RWPE1 (cell line): ENCODE measurements at regions not wholly inside any gene's neighbourhood (a gene's known extent, or its start where the extent isn't known, plus 50 kb on each side); places are given as distances from the start of the nearest gene placed in this dataset.

Source experiments
- CTCF ChIA-PET: fragments of 350-600 bp; sonication (Branson Sonifier 250); formaldehyde crosslinking; extraction: SDS; loops from one replicate; lab custom pipeline; 2021; lab: Yijun Ruan, JAX
- POLR2A ChIA-PET: fragments of 400-600 bp; formaldehyde crosslinking; extraction: SDS; loops from one replicate; lab custom pipeline; 2020; ENCODE audit warnings: antibody characterized with exemption; ENCODE audit not compliant: low non-redundant PET; lab: Yijun Ruan, JAX
- DNase-seq: peaks from one replicate; pipeline ENCODE4 v3.0.0; 2012; ENCODE audit warnings: low spot score
- H3K27ac ChIP-seq: fragments of 450-650 bp; 2 replicates; pipeline ENCODE4 v1.5.1; 2017
- CTCF ChIP-seq: fragments of 450-650 bp; conservative IDR thresholded peaks from 2 replicates; pipeline ENCODE4 v1.5.1; 2017; ENCODE audit warnings: low read depth, mild to moderate bottlenecking

- CTCF ChIA-PET: interaction anchor here (0.5 kb wide), 1 partner anchor 111 kb away, joined by 3 read pairs; no protein-coding TSS in a partner anchor
- POLR2A ChIA-PET: no interaction called here
- H3K27ac ChIP-seq: no peak overlapping the region
- no peak for DNase-seq
- TF ChIP-seq CTCF: no peak
Observed at GRCh38 chr1:2962541-2962940, 58.7 kb upstream of the ACTRT2 start.

- ChIA-PET POLR2A (no interaction called here), CTCF (interaction anchor here (0.5 to 0.6 kb wide), 2 partner anchors 110 to 581 kb away, joined by 3 read pairs; no protein-coding TSS in a partner anchor)
- no peak for DNase-seq
- no peak for TF ChIP-seq CTCF
- H3K27ac ChIP-seq: no peak overlapping the region
Observed at GRCh38 chr1:2962946-2963345, 58.3 kb upstream of the ACTRT2 start.

GRCh38 chr1:2965676-2966075, 55.6 kb upstream of the ACTRT2 start:
- ChIA-PET CTCF (no interaction called here), POLR2A (no interaction called here)
- H3K27ac ChIP-seq: no peak overlapping the region
- DNase-seq: no peak
- no peak for TF ChIP-seq CTCF

- ChIA-PET CTCF (interaction anchor here (0.5 kb wide), 1 partner anchor 52 kb away, joined by 3 read pairs; no protein-coding TSS in a partner anchor), POLR2A (no interaction called here)
- DNase-seq: no peak
- no peak for TF ChIP-seq CTCF
- no peak overlapping the region for H3K27ac ChIP-seq
Observed at GRCh38 chr1:2966449-2967328, 54.6 kb upstream of the ACTRT2 start.

GRCh38 chr1:2967329-2967725, 53.9 kb upstream of the ACTRT2 start:
- POLR2A ChIA-PET: no interaction called here
- H3K27ac ChIP-seq: no peak overlapping the region
- CTCF ChIA-PET: no interaction called here
- TF ChIP-seq CTCF: no peak
- no peak for DNase-seq

- TF ChIP-seq CTCF: no peak
- no peak overlapping the region for H3K27ac ChIP-seq
- DNase-seq: no peak
- POLR2A ChIA-PET: no interaction called here
- CTCF ChIA-PET: no interaction called here
Observed at GRCh38 chr1:2967881-2968280, 53.4 kb upstream of the ACTRT2 start.
